ENCODE measurements at regions not wholly inside any gene's neighbourhood (a gene's known extent, or its start where the extent isn't known, plus 50 kb on each side); places are given as distances from the start of the nearest gene placed in this dataset.

DNA sequence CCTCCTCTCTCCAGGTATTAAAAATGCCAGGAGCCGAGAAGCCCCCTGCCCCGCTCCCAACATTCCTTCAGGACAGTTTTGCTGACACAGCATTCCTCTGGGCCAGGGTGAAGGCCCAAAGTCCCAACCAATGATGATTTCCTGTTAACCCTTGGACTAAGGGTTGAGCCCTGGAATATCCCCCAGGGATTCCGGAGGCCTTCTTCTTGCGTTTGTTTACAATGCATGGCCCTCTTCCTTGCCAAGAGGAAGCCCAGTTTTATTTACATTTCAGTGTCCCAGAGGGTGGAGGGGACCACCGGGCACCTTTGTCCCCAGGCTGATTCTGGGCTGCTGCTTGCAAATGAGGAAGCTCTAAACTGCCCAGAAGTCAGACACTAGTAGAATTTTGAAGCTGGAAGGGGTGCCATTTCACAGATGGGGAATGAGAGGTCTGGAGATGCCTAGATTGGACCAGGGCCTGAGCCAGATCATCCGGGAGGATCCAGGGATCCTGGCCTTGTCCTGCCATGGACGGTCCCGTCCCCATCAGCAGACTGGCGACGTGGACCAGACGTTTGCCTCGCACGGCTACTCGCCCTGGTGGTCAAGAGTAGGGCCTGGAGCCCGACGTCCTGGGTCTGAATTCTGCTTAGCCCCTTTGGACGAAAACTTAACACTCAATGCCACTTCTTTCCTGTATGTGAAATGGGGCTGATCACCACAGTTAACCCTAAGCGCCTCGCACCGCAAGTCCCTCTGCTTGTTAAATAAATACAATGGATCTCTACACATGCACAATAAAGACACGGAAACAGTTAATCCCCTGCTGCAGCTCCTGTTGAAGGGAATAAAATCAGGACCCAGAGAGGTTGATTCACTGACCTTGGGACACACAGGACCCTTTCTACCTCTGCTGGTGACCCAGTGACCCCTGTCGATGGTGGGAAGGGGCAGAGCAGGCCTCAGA, 55.6 kb upstream of the CIBAR2 start:
- TF ChIP-seq CTCF (conservative IDR thresholded peaks at IDR 0.05) = no peak
- TF ChIP-seq ZFX (IDR thresholded peaks at IDR 0.05) = no peak

Data from C4-2B (cell line).